ENCODE measurements at regions not wholly inside any gene's neighbourhood (a gene's known extent, or its start where the extent isn't known, plus 50 kb on each side); places are given as distances from the start of the nearest gene placed in this dataset.
"Not testable (repeated sequence)": the region's sequence is repeated elsewhere in the genome, so short reads cannot be mapped to it uniquely, and the experiment has no call there.

GRCh38 chr14:58746701-58747100 is 108.9 kb downstream of the DACT1 start:
- CTCF ChIA-PET: no interaction called here
- DNase-seq (ENCODE audit: low read depth): no peak

GRCh38 chr14:58747181-58747580 is 109.4 kb downstream of the DACT1 start:
- no peaks in the 10 kb centered on the region for H3K27me3 ChIP-seq (ENCODE audit: control insufficient read depth, insufficient read depth, low read length)
- POLR2A ChIA-PET: no interaction called here
- CTCF ChIA-PET: no interaction called here

More at GRCh38 chr14:58746701-58747100, 108.9 kb downstream of the DACT1 start:
- no peak for TF ChIP-seq CTCF (IDR thresholded peaks at IDR 0.05; ENCODE audit: insufficient read depth, low read depth, low read length)
- Histone ChIP-seq H3K27me3 (ENCODE audit: control insufficient read depth, insufficient read depth, low read length) (no peaks in the 10 kb centered on the region), H3K4me3 (ENCODE audit: low read depth, low read length) (no peak overlapping the region), H3K36me3 (ENCODE audit: control insufficient read depth, insufficient read depth, low read length) (no peaks in the 10 kb centered on the region)
- POLR2A ChIA-PET: no interaction called here

GRCh38 chr14:58748251-58748650 is 110.5 kb downstream of the DACT1 start:
- H3K27me3 ChIP-seq (ENCODE audit: control insufficient read depth, insufficient read depth, low read length); H3K36me3 ChIP-seq (ENCODE audit: control insufficient read depth, insufficient read depth, low read length); POLR2A ChIA-PET; H3K4me3 ChIP-seq (ENCODE audit: low read depth, low read length); DNase-seq (ENCODE audit: low read depth): not testable (repeated sequence)
- CTCF ChIA-PET: interaction anchor here (1.2 kb wide), 1 partner anchor 109 kb away, joined by 5 read pairs; no protein-coding TSS in a partner anchor

More at GRCh38 chr14:58747181-58747580, 109.4 kb downstream of the DACT1 start:
- no peak for TF ChIP-seq CTCF (IDR thresholded peaks at IDR 0.05; ENCODE audit: insufficient read depth, low read depth, low read length)
- Histone ChIP-seq H3K36me3 (ENCODE audit: control insufficient read depth, insufficient read depth, low read length) (no peaks in the 10 kb centered on the region), H3K4me3 (ENCODE audit: low read depth, low read length) (no peak overlapping the region)
- DNase-seq (ENCODE audit: low read depth): peak; percentile 54

- TF ChIP-seq CTCF (IDR thresholded peaks at IDR 0.05; ENCODE audit: insufficient read depth, low read depth, low read length): no peak
- DNase-seq (ENCODE audit: low read depth): peak; percentile 79
- Histone ChIP-seq H3K27me3 (ENCODE audit: control insufficient read depth, insufficient read depth, low read length) (no peaks in the 10 kb centered on the region), H3K4me3 (ENCODE audit: low read depth, low read length) (no peak overlapping the region), H3K36me3 (ENCODE audit: control insufficient read depth, insufficient read depth, low read length) (no peaks in the 10 kb centered on the region)
- POLR2A ChIA-PET: no interaction called here
- CTCF ChIA-PET: no interaction called here
Observed at GRCh38 chr14:58749066-58749669, 111.4 kb downstream of the DACT1 start.

GRCh38 chr14:58750321-58751269 is 112.8 kb downstream of the DACT1 start:
- Histone ChIP-seq H3K36me3 (ENCODE audit: control insufficient read depth, insufficient read depth, low read length) (no peaks in the 10 kb centered on the region), H3K27me3 (ENCODE audit: control insufficient read depth, insufficient read depth, low read length) (no peaks in the 10 kb centered on the region), H3K4me3 (ENCODE audit: low read depth, low read length) (no peak overlapping the region)
- DNase-seq (ENCODE audit: low read depth): no peak
- TF ChIP-seq CTCF (IDR thresholded peaks at IDR 0.05; ENCODE audit: insufficient read depth, low read depth, low read length): no peak
- ChIA-PET CTCF (no interaction called here), POLR2A (no interaction called here)

Data from BJ (cell line).